Neural cell (in vitro differentiated cells): ENCODE measurements at regions not wholly inside any gene's neighbourhood (a gene's known extent, or its start where the extent isn't known, plus 50 kb on each side); places are given as distances from the start of the nearest gene placed in this dataset.

ENCODE experiments used
- H2AFZ ChIP-seq: fragments of 200-600, 300-800 bp; sonication (generic), shearing (Covaris generic); 2 replicates; pipeline ENCODE4 v1.6.0; 2014; ENCODE audit warnings: low read depth, mild to moderate bottlenecking, antibody characterized with exemption, low read length, moderate library complexity
- H3F3A ChIP-seq: fragments of 200-600 bp; shearing (Covaris generic); 2 replicates; pipeline ENCODE4 v1.6.1; 2016; ENCODE audit warnings: mild to moderate bottlenecking, moderate library complexity, mixed read lengths, antibody characterized with exemption, low read length; ENCODE audit not compliant: insufficient read depth, poor library complexity, severe bottlenecking
- H3K27ac ChIP-seq: fragments of 200-600, 300-800 bp; sonication (generic), shearing (Covaris generic); 2 replicates; pipeline ENCODE4 v1.5.1; 2014; ENCODE audit warnings: mild to moderate bottlenecking, low read length, moderate library complexity
- H3K27me3 ChIP-seq: fragments of 300-800, 200-600 bp; sonication (generic), shearing (Covaris generic); 2 replicates; pipeline ENCODE4 v1.6.0; 2014; ENCODE audit warnings: mild to moderate bottlenecking, low read depth, low read length, moderate library complexity; ENCODE audit not compliant: insufficient read depth
- H3K36me3 ChIP-seq: fragments of 300-800, 200-600 bp; sonication (generic), shearing (Covaris generic); 2 replicates; pipeline ENCODE4 v1.5.1; 2014; ENCODE audit warnings: mild to moderate bottlenecking, antibody characterized with exemption, low read length, moderate library complexity; ENCODE audit not compliant: insufficient read depth
- H3K4me2 ChIP-seq: fragments of 300-800, 200-600 bp; sonication (generic), shearing (Covaris generic); 2 replicates; pipeline ENCODE4 v1.6.0; 2014; ENCODE audit warnings: mild to moderate bottlenecking, low read length
- H3K4me3 ChIP-seq: fragments of 300-800, 200-600 bp; sonication (generic), shearing (Covaris generic); 2 replicates; pipeline ENCODE4 v1.5.1; 2014; ENCODE audit warnings: mild to moderate bottlenecking, low read length, moderate library complexity
- H3K79me2 ChIP-seq: fragments of 200-600 bp; shearing (Covaris generic); replicated peaks from 2 replicates; pipeline ENCODE4 v1.6.0; 2014; ENCODE audit warnings: mild to moderate bottlenecking, low read length, moderate library complexity; ENCODE audit not compliant: insufficient read depth
- H3K9ac ChIP-seq: fragments of 300-800, 200-600 bp; sonication (generic), shearing (Covaris generic); 2 replicates; pipeline ENCODE4 v1.6.1; 2016; ENCODE audit warnings: mild to moderate bottlenecking, low read length, mixed read lengths
- H3K9me2 ChIP-seq: fragments of 200-600 bp; shearing (Covaris generic); 2 replicates; pipeline ENCODE4 v1.6.1; 2016; ENCODE audit warnings: mild to moderate bottlenecking, low read length, mixed read lengths; ENCODE audit not compliant: insufficient read depth
- H3K9me3 ChIP-seq: fragments of 200-600, 300-800 bp; sonication (generic), shearing (Covaris generic); 2 replicates; pipeline ENCODE4 v1.6.1; 2016; ENCODE audit warnings: mild to moderate bottlenecking, mixed run types, low read length, moderate library complexity, mixed read lengths
- H4K20me1 ChIP-seq: fragments of 200-600 bp; shearing (Covaris generic); 2 replicates; pipeline ENCODE4 v1.6.1; 2016; ENCODE audit warnings: mild to moderate bottlenecking, mixed run types; ENCODE audit not compliant: insufficient read depth
- CTCF ChIP-seq: fragments of 450-650 bp; IDR thresholded peaks from 2 replicates; pipeline ENCODE4 v1.5.1; 2014; ENCODE audit warnings: antibody characterized with exemption, mild to moderate bottlenecking, moderate library complexity; ENCODE audit not compliant: poor library complexity, severe bottlenecking
- EP300 ChIP-seq: fragments of 450-650 bp; conservative IDR thresholded peaks from 2 replicates; pipeline ENCODE4 v1.6.1; 2014; ENCODE audit warnings: antibody characterized with exemption, mild to moderate bottlenecking, moderate library complexity; ENCODE audit not compliant: poor library complexity, severe bottlenecking
- EZH2 ChIP-seq: fragments of 200-600, 300-800 bp; shearing (Covaris generic), sonication (generic); IDR thresholded peaks from 2 replicates; pipeline ENCODE4 v1.6.1; 2014; ENCODE audit warnings: antibody characterized with exemption, low read length, borderline replicate concordance, mild to moderate bottlenecking; ENCODE audit not compliant: insufficient read depth, poor library complexity, severe bottlenecking
- MXI1 ChIP-seq: fragments of 450-650 bp; conservative IDR thresholded peaks from 2 replicates; pipeline ENCODE4 v1.6.1; 2014; ENCODE audit warnings: antibody characterized with exemption, mild to moderate bottlenecking; ENCODE audit not compliant: poor library complexity, severe bottlenecking
- POLR2AphosphoS5 ChIP-seq: IDR thresholded peaks from 2 replicates; pipeline ENCODE4 v1.6.1; 2012
- RAD21 ChIP-seq: fragments of 450-650 bp; conservative IDR thresholded peaks from 2 replicates; pipeline ENCODE4 v1.6.1; 2014; ENCODE audit warnings: antibody characterized with exemption, mild to moderate bottlenecking, moderate library complexity
- REST ChIP-seq: IDR thresholded peaks from 2 replicates; pipeline ENCODE4 v1.6.1; 2012; ENCODE audit warnings: borderline replicate concordance
- SMC3 ChIP-seq: fragments of 450-650 bp; conservative IDR thresholded peaks from 2 replicates; pipeline ENCODE4 v1.6.1; 2014; ENCODE audit warnings: antibody characterized with exemption, mild to moderate bottlenecking, moderate library complexity; ENCODE audit not compliant: poor library complexity
- TAF1 ChIP-seq: IDR thresholded peaks from 2 replicates; pipeline ENCODE4 v1.6.1; 2012; ENCODE audit warnings: low read depth

GRCh38 chr4:156422576-156422975 lies 468.9 kb upstream of the CTSO start:
- no peak overlapping the region for H3K9ac ChIP-seq
- H3K36me3 ChIP-seq = no peaks in the 10 kb centered on the region
- H3K9me3 ChIP-seq = no peaks in the 10 kb centered on the region
- H3K27me3 ChIP-seq = no peaks in the 10 kb centered on the region
- TF ChIP-seq REST (no peak), POLR2AphosphoS5 (no peak), SMC3 (no peak), CTCF (no peak), TAF1 (no peak), EZH2 (no peak), MXI1 (no peak), RAD21 (no peak), EP300 (no peak)
- H4K20me1 ChIP-seq = no peaks in the 10 kb centered on the region
- H3K4me2 ChIP-seq = no peak overlapping the region
- H2AFZ ChIP-seq = no peak overlapping the region
- no peak overlapping the region for H3K4me3 ChIP-seq
- H3K27ac ChIP-seq = no peak overlapping the region
- H3K9me2 ChIP-seq = no peaks in the 10 kb centered on the region
- no peaks in the 10 kb centered on the region for H3K79me2 ChIP-seq
- no peaks in the 10 kb centered on the region for H3F3A ChIP-seq

GRCh38 chr4:156420623-156421022 lies 467.0 kb upstream of the CTSO start:
- Histone ChIP-seq H3K79me2 (no peaks in the 10 kb centered on the region), H3F3A (no peaks in the 10 kb centered on the region), H3K36me3 (no peaks in the 10 kb centered on the region), H3K27me3 (no peaks in the 10 kb centered on the region), H3K4me2 (no peak overlapping the region), H3K9ac (no peak overlapping the region), H3K9me2 (no peaks in the 10 kb centered on the region), H3K9me3 (no peaks in the 10 kb centered on the region), H4K20me1 (no peaks in the 10 kb centered on the region), H2AFZ (no peak overlapping the region), H3K4me3 (no peak overlapping the region), H3K27ac (no peak overlapping the region)
- TF ChIP-seq POLR2AphosphoS5 (no peak), TAF1 (no peak), EZH2 (no peak), EP300 (no peak), SMC3 (no peak), CTCF (no peak), REST (no peak), MXI1 (no peak)
